SK-N-MC (cell line): ENCODE measurements at regions not wholly inside any gene's neighbourhood (a gene's known extent, or its start where the extent isn't known, plus 50 kb on each side); places are given as distances from the start of the nearest gene placed in this dataset.

Experiments used
- EZH2 ChIP-seq: fragments of 200-600 bp; sonication (generic); IDR thresholded peaks from one replicate; pipeline ENCODE4 v1.6.1; 2017; ENCODE audit warnings: antibody characterized with exemption
- POLR2AphosphoS5 ChIP-seq: IDR thresholded peaks from 2 replicates; pipeline ENCODE4 v1.6.1; 2012; ENCODE audit warnings: mild to moderate bottlenecking, low read depth, low read length, borderline replicate concordance

DNA sequence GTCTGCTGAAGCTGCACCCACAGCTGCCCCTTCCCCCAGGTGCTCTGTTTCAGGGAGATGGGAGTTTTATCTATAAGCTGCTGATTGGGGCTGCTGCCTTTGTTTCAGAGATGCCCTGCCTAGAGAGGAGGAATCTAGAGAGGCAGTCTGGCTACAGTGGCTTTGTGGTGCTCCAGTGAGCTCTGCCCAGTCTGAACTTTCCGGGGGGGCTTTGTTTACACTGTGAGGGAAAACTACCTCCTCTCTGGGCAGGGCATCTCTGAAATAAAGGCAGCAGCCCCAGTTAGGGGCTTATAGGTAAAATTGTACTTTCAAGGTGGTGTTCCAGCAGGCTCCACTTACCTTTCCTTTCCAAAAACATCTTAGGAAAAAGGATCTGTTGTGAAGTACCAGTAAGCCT lies 242.2 kb downstream of the SPRY1 start:
- no peak for TF ChIP-seq EZH2
- no peak for TF ChIP-seq POLR2AphosphoS5
